Suprapubic skin (tissue), 4 donors: ENCODE measurements at regions not wholly inside any gene's neighbourhood (a gene's known extent, or its start where the extent isn't known, plus 50 kb on each side); places are given as distances from the start of the nearest gene placed in this dataset.
"Not testable (repeated sequence)": the region's sequence is repeated elsewhere in the genome, so short reads cannot be mapped to it uniquely, and the experiment has no call there.

Source experiments
- DNase-seq, 2 donors: peaks; one replicate each; pipeline ENCODE4 v3.0.0-alpha.2; 2019; ENCODE audit warnings: low spot score in 2 of 2
- H3K27ac ChIP-seq: fragments of 200-600 bp; sonication (generic); one replicate; pipeline ENCODE4 v1.5.1; 2019
- H3K27me3 ChIP-seq: fragments of 200-600 bp; sonication (generic); one replicate; pipeline ENCODE4 v1.5.1; 2019
- H3K36me3 ChIP-seq: fragments of 200-600 bp; sonication (generic); one replicate; pipeline ENCODE4 v1.5.1; 2019
- H3K4me1 ChIP-seq: fragments of 200-600 bp; sonication (generic); one replicate; pipeline ENCODE4 v1.5.1; 2019
- H3K4me3 ChIP-seq: fragments of 200-600 bp; sonication (generic); one replicate; pipeline ENCODE4 v1.5.1; 2019; ENCODE audit warnings: mild to moderate bottlenecking
- H3K9me3 ChIP-seq: fragments of 200-600 bp; sonication (generic); one replicate; pipeline ENCODE4 v1.5.1; 2019
- CTCF ChIP-seq, 2 donors: fragments of 200-600 bp in 1 of 2; fragments of 450-650 bp in 1 of 2; sonication (generic) in 1 of 2; IDR thresholded peaks; one replicate each; pipeline ENCODE4 v1.5.1; 2016 to 2019; ENCODE audit warnings: antibody characterized with exemption in 2 of 2, mild to moderate bottlenecking in 1 of 2, moderate library complexity in 1 of 2
- EP300 ChIP-seq: sonication (generic); formaldehyde crosslinking; IDR thresholded peaks from one replicate; pipeline ENCODE4 v1.6.1; 2017; ENCODE audit warnings: antibody characterized with exemption
- POLR2A ChIP-seq, 2 donors: fragments of 450-650 bp; IDR thresholded peaks; one replicate each; pipeline ENCODE4 v1.6.1; 2017; ENCODE audit warnings: antibody characterized with exemption in 2 of 2, mild to moderate bottlenecking in 2 of 2, moderate library complexity in 2 of 2
- POLR2AphosphoS5 ChIP-seq, 3 donors: sonication (generic); formaldehyde crosslinking; IDR thresholded peaks; one replicate each; pipeline ENCODE4 v1.6.1; 2017; ENCODE audit warnings: antibody characterized with exemption in 3 of 3
- WGBS: methylation state at CpG from one replicate; pipeline ENCODE4 v1.1.5; 2018; 5-methylcytosine and 5-hydroxymethylcytosine counted together

GRCh38 chr2:111517050-111517720, 366.8 kb downstream of the ANAPC1 start:
- H3K36me3 ChIP-seq, H3K9me3 ChIP-seq, H3K4me3 ChIP-seq, DNase-seq, H3K27ac ChIP-seq, H3K4me1 ChIP-seq, H3K27me3 ChIP-seq: not testable (repeated sequence)
- WGBS = 75% methylated on average over 1 of the region's 2 CpGs

GRCh38 chr2:111517721-111518053, 366.3 kb downstream of the ANAPC1 start:
- not testable (repeated sequence) for H3K4me3 ChIP-seq, H3K4me1 ChIP-seq, H3K27ac ChIP-seq, DNase-seq, H3K27me3 ChIP-seq, H3K36me3 ChIP-seq, H3K9me3 ChIP-seq
- WGBS = 73% methylated on average over 2 of the region's 2 CpGs

GRCh38 chr2:111519071-111519470, 364.9 kb downstream of the ANAPC1 start:
- no peak for DNase-seq
- Histone ChIP-seq H3K4me3 (no peak overlapping the region), H3K36me3 (no peaks in the 10 kb centered on the region), H3K4me1 (no peaks in the 10 kb centered on the region), H3K27me3 (no peaks in the 10 kb centered on the region), H3K27ac (no peak overlapping the region), H3K9me3 (no peaks in the 10 kb centered on the region)
- WGBS = 82% methylated on average over 3 of the region's 3 CpGs
- TF ChIP-seq EP300 = no peak

- no peak for DNase-seq
- Histone ChIP-seq H3K27ac (no peak overlapping the region), H3K9me3 (no peaks in the 10 kb centered on the region), H3K4me3 (no peak overlapping the region), H3K27me3 (no peaks in the 10 kb centered on the region), H3K36me3 (no peaks in the 10 kb centered on the region), H3K4me1 (no peaks in the 10 kb centered on the region)
- 55% methylated on average over 5 of the region's 5 CpGs for WGBS
- no peak for TF ChIP-seq POLR2AphosphoS5 (IDR thresholded peaks at IDR 0.05)
- no peak for TF ChIP-seq POLR2A (IDR thresholded peaks at IDR 0.05)
- no peak for TF ChIP-seq EP300
- TF ChIP-seq CTCF (IDR thresholded peaks at IDR 0.05) = no peak
These were observed 361.7 kb downstream of the ANAPC1 start for GRCh38 chr2:111522231-111522768.

GRCh38 chr2:111523009-111523408, 361.0 kb downstream of the ANAPC1 start:
- Histone ChIP-seq H3K27ac (no peak overlapping the region), H3K4me1 (no peaks in the 10 kb centered on the region), H3K27me3 (no peaks in the 10 kb centered on the region), H3K36me3 (no peaks in the 10 kb centered on the region), H3K9me3 (no peaks in the 10 kb centered on the region), H3K4me3 (no peak overlapping the region)
- TF ChIP-seq CTCF (IDR thresholded peaks at IDR 0.05) = no peak
- no peak for TF ChIP-seq POLR2AphosphoS5 (IDR thresholded peaks at IDR 0.05)
- no peak for TF ChIP-seq POLR2A (IDR thresholded peaks at IDR 0.05)
- TF ChIP-seq EP300 = no peak
- 66% methylated on average over 12 of the region's 12 CpGs for WGBS
- DNase-seq = no peak

GRCh38 chr2:111525026-111525425, 359.0 kb downstream of the ANAPC1 start:
- 85% methylated on average over 4 of the region's 4 CpGs for WGBS
- H3K4me1 ChIP-seq, H3K36me3 ChIP-seq, H3K27ac ChIP-seq, H3K27me3 ChIP-seq, H3K4me3 ChIP-seq, DNase-seq, H3K9me3 ChIP-seq: not testable (repeated sequence)

GRCh38 chr2:111526041-111526639, 357.9 kb downstream of the ANAPC1 start:
- DNase-seq, H3K4me3 ChIP-seq, H3K4me1 ChIP-seq, H3K27me3 ChIP-seq, H3K9me3 ChIP-seq, H3K36me3 ChIP-seq, H3K27ac ChIP-seq: not testable (repeated sequence)
- 63% methylated on average over 1 of the region's 7 CpGs for WGBS

GRCh38 chr2:111527707-111528400, 356.1 kb downstream of the ANAPC1 start:
- DNase-seq, H3K9me3 ChIP-seq, H3K4me1 ChIP-seq, H3K27ac ChIP-seq, H3K4me3 ChIP-seq, H3K36me3 ChIP-seq, H3K27me3 ChIP-seq: not testable (repeated sequence)
- WGBS = 70% methylated on average over 6 of the region's 10 CpGs

- H3K36me3 ChIP-seq, H3K27me3 ChIP-seq, DNase-seq, H3K9me3 ChIP-seq, H3K27ac ChIP-seq, H3K4me3 ChIP-seq, H3K4me1 ChIP-seq: not testable (repeated sequence)
- WGBS = 95% methylated on average over 3 of the region's 4 CpGs
These were observed 355.0 kb downstream of the ANAPC1 start for GRCh38 chr2:111529022-111529421.

- not testable (repeated sequence) for DNase-seq, H3K9me3 ChIP-seq, H3K27ac ChIP-seq, H3K27me3 ChIP-seq, H3K36me3 ChIP-seq, H3K4me3 ChIP-seq
- H3K4me1 ChIP-seq = peaks cover 10% of the 10 kb centered on the region
- 83% methylated on average over 3 of the region's 5 CpGs for WGBS
These were observed 353.6 kb downstream of the ANAPC1 start for GRCh38 chr2:111530239-111530965.
